H9 (cell line): ENCODE measurements at regions not wholly inside any gene's neighbourhood (a gene's known extent, or its start where the extent isn't known, plus 50 kb on each side); places are given as distances from the start of the nearest gene placed in this dataset.

Experiments used
- DNase-seq: peaks from one replicate; pipeline ENCODE4 v3.0.0-alpha.2; 2017
- H2AFZ ChIP-seq: one replicate; pipeline ENCODE4 v1.6.1; 2013; ENCODE audit warnings: mild to moderate bottlenecking, low read length, control low read depth, moderate library complexity
- H2AK5ac ChIP-seq: 2 replicates; pipeline ENCODE4 v1.6.1; 2013; ENCODE audit warnings: low read length, control low read depth, mixed read lengths; ENCODE audit not compliant: insufficient read length
- H2BK120ac ChIP-seq: one replicate; pipeline ENCODE4 v1.6.1; 2013; ENCODE audit warnings: low read depth, mild to moderate bottlenecking, low read length, control low read depth, inconsistent platforms; ENCODE audit not compliant: poor library complexity, severe bottlenecking
- H2BK12ac ChIP-seq: 2 replicates; pipeline ENCODE4 v1.6.1; 2013; ENCODE audit warnings: low read length, control low read depth, mixed read lengths, low read depth; ENCODE audit not compliant: insufficient read length
- H2BK15ac ChIP-seq: 2 replicates; pipeline ENCODE4 v1.6.1; 2013; ENCODE audit warnings: low read depth, low read length, control low read depth
- H2BK20ac ChIP-seq: one replicate; pipeline ENCODE4 v1.6.1; 2013; ENCODE audit warnings: low read depth, mild to moderate bottlenecking, low read length, control low read depth, inconsistent platforms; ENCODE audit not compliant: poor library complexity, severe bottlenecking
- H2BK5ac ChIP-seq: 2 replicates; pipeline ENCODE4 v1.6.1; 2013; ENCODE audit warnings: low read length, control low read depth, mixed read lengths; ENCODE audit not compliant: insufficient read length
- H3K14ac ChIP-seq: 2 replicates; pipeline ENCODE4 v1.6.1; 2013; ENCODE audit warnings: low read length, control low read depth; ENCODE audit not compliant: insufficient read depth
- H3K18ac ChIP-seq: 2 replicates; pipeline ENCODE4 v1.6.1; 2013; ENCODE audit warnings: low read depth, mild to moderate bottlenecking, mixed read lengths, low read length, control low read depth; ENCODE audit not compliant: insufficient read length
- H3K23ac ChIP-seq: 2 replicates; pipeline ENCODE4 v1.6.1; 2013; ENCODE audit warnings: low read length, control low read depth, mixed read lengths, low read depth; ENCODE audit not compliant: insufficient read length
- H3K23me2 ChIP-seq: 2 replicates; pipeline ENCODE4 v1.6.1; 2013; ENCODE audit warnings: low read depth, mild to moderate bottlenecking, mixed read lengths, low read length, control low read depth; ENCODE audit not compliant: insufficient read length, poor library complexity, severe bottlenecking
- H3K27ac ChIP-seq: 2 replicates; pipeline ENCODE4 v1.5.1; 2013; ENCODE audit warnings: low read length, control low read depth, mixed read lengths, low read depth; ENCODE audit not compliant: insufficient read length
- H3K27me3 ChIP-seq: 2 replicates; pipeline ENCODE4 v1.6.1; 2013; ENCODE audit warnings: low read length, control low read depth, inconsistent platforms; ENCODE audit not compliant: insufficient read depth
- H3K4ac ChIP-seq: 2 replicates; pipeline ENCODE4 v1.6.1; 2013; ENCODE audit warnings: low read depth, mild to moderate bottlenecking, control low read depth, inconsistent platforms, low read length, moderate library complexity
- H3K4me1 ChIP-seq: 2 replicates; pipeline ENCODE4 v1.6.1; 2013; ENCODE audit warnings: low read length, control low read depth, inconsistent platforms; ENCODE audit not compliant: insufficient read depth
- H3K4me2 ChIP-seq: 2 replicates; pipeline ENCODE4 v1.6.1; 2013; ENCODE audit warnings: low read length, control low read depth, mixed read lengths; ENCODE audit not compliant: insufficient read length, insufficient read depth
- H3K56ac ChIP-seq: 2 replicates; pipeline ENCODE4 v1.6.1; 2013; ENCODE audit warnings: low read depth, mild to moderate bottlenecking, mixed read lengths, low read length, control low read depth; ENCODE audit not compliant: insufficient read length
- H3K79me1 ChIP-seq: 2 replicates; pipeline ENCODE4 v1.6.1; 2013; ENCODE audit warnings: low read depth, mild to moderate bottlenecking, moderate library complexity, low read length, control low read depth, inconsistent platforms; ENCODE audit not compliant: insufficient read depth, poor library complexity, severe bottlenecking
- H3K79me2 ChIP-seq: 2 replicates; pipeline ENCODE4 v1.6.1; 2013; ENCODE audit warnings: low read length, control low read depth, inconsistent platforms; ENCODE audit not compliant: insufficient read depth
- H3K9ac ChIP-seq: 2 replicates; pipeline ENCODE4 v1.6.1; 2013; ENCODE audit warnings: low read length, control low read depth, mixed read lengths; ENCODE audit not compliant: insufficient read length; ENCODE audit errors: extremely low read depth
- H3K9me3 ChIP-seq: one replicate; pipeline ENCODE4 v1.6.1; 2013; ENCODE audit warnings: low read depth, low read length, inconsistent platforms; ENCODE audit not compliant: control insufficient read depth
- H3T11ph ChIP-seq: one replicate; pipeline ENCODE4 v1.6.1; 2013; ENCODE audit warnings: mild to moderate bottlenecking, low read length, control low read depth, inconsistent platforms
- H4K20me1 ChIP-seq: one replicate; pipeline ENCODE4 v1.6.1; 2013; ENCODE audit not compliant: control insufficient read depth, insufficient read length, insufficient read depth
- H4K5ac ChIP-seq: 2 replicates; pipeline ENCODE4 v1.6.1; 2013; ENCODE audit warnings: low read depth, mild to moderate bottlenecking, mixed read lengths, low read length, control low read depth; ENCODE audit not compliant: insufficient read length
- H4K8ac ChIP-seq: replicated peaks from 2 replicates; pipeline ENCODE4 v1.6.1; 2013; ENCODE audit warnings: low read length, control low read depth, mixed read lengths, low read depth; ENCODE audit not compliant: insufficient read length
- H4K91ac ChIP-seq: 2 replicates; pipeline ENCODE4 v1.6.1; 2013; ENCODE audit warnings: low read depth, mild to moderate bottlenecking, moderate library complexity, mixed read lengths, low read length, control low read depth; ENCODE audit not compliant: insufficient read length
- H3K27ac Mint-ChIP-seq, 3 experiments: 2 replicates in 2 of 3; 3 replicates in 1 of 3; pipeline ENCODE4 v1.8.0; 2020 to 2021; ENCODE audit warnings: mixed read lengths in 3 of 3, mild to moderate bottlenecking in 1 of 3, moderate library complexity in 1 of 3
- H3K27me3 Mint-ChIP-seq: 2 replicates; pipeline ENCODE4 v1.8.0; 2021; ENCODE audit warnings: low read depth, mild to moderate bottlenecking, moderate library complexity, mixed read lengths
- H3K36me3 Mint-ChIP-seq, 3 experiments: 2 replicates in 2 of 3; 3 replicates in 1 of 3; pipeline ENCODE4 v1.8.0; 2020 to 2021; ENCODE audit warnings: low read depth in 3 of 3, mixed read lengths in 3 of 3; ENCODE audit not compliant: insufficient read depth in 1 of 3
- H3K4me1 Mint-ChIP-seq, 2 experiments: 2 replicates each; pipeline ENCODE4 v1.8.0; 2020; ENCODE audit warnings: mixed read lengths in 2 of 2
- H3K4me3 Mint-ChIP-seq, 2 experiments: 2 replicates in 1 of 2; 3 replicates in 1 of 2; pipeline ENCODE4 v1.8.0; 2020 to 2021; ENCODE audit warnings: mild to moderate bottlenecking in 2 of 2, mixed read lengths in 2 of 2, moderate library complexity in 1 of 2
- H3K9me3 Mint-ChIP-seq, 2 experiments: 2 replicates in 1 of 2; 3 replicates in 1 of 2; pipeline ENCODE4 v1.8.0; 2020; ENCODE audit warnings: mild to moderate bottlenecking in 2 of 2, mixed read lengths in 2 of 2, moderate library complexity in 1 of 2
- CTCF ChIP-seq: fragments of 200-600 bp; sonication (generic); conservative IDR thresholded peaks from 3 replicates; pipeline ENCODE4 v1.8.0; 2021; ENCODE audit warnings: antibody characterized with exemption, mild to moderate bottlenecking
- WGBS: extraction: QIAGEN DNeasy Blood & Tissue Kit; methylation state at CpG from one replicate; pipeline ENCODE4 v1.1.7; 2013; ENCODE audit warnings: missing lambda C conversion rate, low lambda C conversion rate, mixed read lengths; ENCODE audit not compliant: insufficient read length; ENCODE audit errors: extremely low coverage; 5-methylcytosine and 5-hydroxymethylcytosine counted together

DNA sequence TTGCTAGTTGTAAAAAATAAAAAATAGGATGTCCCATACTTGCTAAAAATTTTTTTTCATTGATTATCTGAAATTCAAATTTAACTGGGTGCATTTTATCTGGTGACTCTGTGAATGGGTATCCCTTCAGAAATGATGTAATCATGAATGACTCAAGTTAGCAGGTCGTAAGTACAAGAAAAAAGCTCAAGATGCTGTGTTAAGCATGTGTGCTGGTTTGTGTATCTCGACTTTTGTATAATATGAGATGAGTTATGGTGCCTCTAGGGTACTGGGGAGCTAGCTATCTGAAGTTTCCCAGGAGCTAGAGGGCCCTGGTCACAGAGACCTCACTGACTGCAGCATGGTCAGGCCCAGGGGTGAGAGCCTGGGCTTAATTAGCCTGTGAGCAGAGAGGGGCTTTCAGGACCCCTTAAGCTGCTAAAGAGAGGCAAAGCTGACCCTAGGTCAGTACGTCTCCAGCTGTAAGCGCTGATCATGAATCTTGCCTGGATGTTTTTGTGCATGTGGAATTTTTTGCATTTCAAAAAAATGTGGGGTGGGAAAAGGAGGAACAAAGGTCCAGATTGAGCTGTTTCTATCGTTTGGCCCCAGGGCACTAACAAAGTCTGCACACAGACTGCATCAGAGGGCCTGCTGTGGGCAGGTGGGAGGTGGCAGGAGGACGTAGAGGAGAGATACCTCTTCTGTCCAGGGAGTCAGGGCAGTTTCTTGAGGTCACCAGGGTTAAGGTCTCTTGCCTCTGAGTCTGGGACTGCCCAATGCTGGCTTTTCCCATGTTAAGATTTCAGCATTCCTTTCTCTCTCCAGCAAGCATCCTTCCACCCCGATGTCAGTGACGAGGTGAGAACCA is 233.2 kb upstream of the TPM1 start:
- Mint-ChIP-seq H3K4me1 (peaks cover 17 to 27% of the 10 kb centered on the region in 2 experiments), H3K36me3 (peaks cover 0 to 2% (median 0%) of the 10 kb centered on the region in 3 experiments; a peak in 2 of 7 replicates), H3K27me3 (peaks cover 42% of the 10 kb centered on the region), H3K9me3 (no peaks in the 10 kb centered on the region), H3K27ac (no peak overlapping the region), H3K4me3 (no peak overlapping the region)
- DNase-seq: no peak
- Histone ChIP-seq H2AK5ac (no peak overlapping the region), H3K27ac (no peak overlapping the region), H3K79me2 (no peaks in the 10 kb centered on the region), H4K5ac (no peak overlapping the region), H3T11ph (no peak overlapping the region), H2BK5ac (no peak overlapping the region), H2BK12ac (no peak overlapping the region), H2BK120ac (no peak overlapping the region), H3K23me2 (no peaks in the 10 kb centered on the region), H3K18ac (peak overlapping the region; percentile 77), H2AFZ (no peak overlapping the region), H3K14ac (no peak overlapping the region; the same call in 1 of the 2 replicates), H3K4me1 (no peaks in the 10 kb centered on the region), H4K91ac (no peak overlapping the region), H3K79me1 (no peaks in the 10 kb centered on the region), H3K4me2 (no peak overlapping the region), H4K20me1 (no peaks in the 10 kb centered on the region), H3K23ac (no peak overlapping the region), H4K8ac (no peak overlapping the region), H3K9ac (no peak overlapping the region), H3K56ac (no peak overlapping the region), H2BK20ac (no peak overlapping the region), H3K27me3 (no peaks in the 10 kb centered on the region), H3K4ac (no peak overlapping the region), H3K9me3 (no peaks in the 10 kb centered on the region), H2BK15ac (no peak overlapping the region)
- TF ChIP-seq CTCF: no peak
- WGBS: no CpG with 5 or more reads among the region's 8 CpGs
